Neural progenitor cell (in vitro differentiated cells): ENCODE measurements at regions not wholly inside any gene's neighbourhood (a gene's known extent, or its start where the extent isn't known, plus 50 kb on each side); places are given as distances from the start of the nearest gene placed in this dataset.

ENCODE experiments used
- CTCF ChIP-seq: fragments of 200-600 bp; sonication (generic); IDR thresholded peaks from 2 replicates; pipeline ENCODE4 v1.5.1; 2017; ENCODE audit warnings: antibody characterized with exemption, mild to moderate bottlenecking
- EZH2 ChIP-seq: fragments of 200-600 bp; sonication (generic); IDR thresholded peaks from 2 replicates; pipeline ENCODE4 v1.6.1; 2017; ENCODE audit warnings: antibody characterized with exemption, mild to moderate bottlenecking, moderate library complexity
- EZH2phosphoT487 ChIP-seq: fragments of 200-600 bp; sonication (generic); IDR thresholded peaks from 2 replicates; pipeline ENCODE4 v1.6.1; 2017; ENCODE audit warnings: antibody characterized with exemption

DNA sequence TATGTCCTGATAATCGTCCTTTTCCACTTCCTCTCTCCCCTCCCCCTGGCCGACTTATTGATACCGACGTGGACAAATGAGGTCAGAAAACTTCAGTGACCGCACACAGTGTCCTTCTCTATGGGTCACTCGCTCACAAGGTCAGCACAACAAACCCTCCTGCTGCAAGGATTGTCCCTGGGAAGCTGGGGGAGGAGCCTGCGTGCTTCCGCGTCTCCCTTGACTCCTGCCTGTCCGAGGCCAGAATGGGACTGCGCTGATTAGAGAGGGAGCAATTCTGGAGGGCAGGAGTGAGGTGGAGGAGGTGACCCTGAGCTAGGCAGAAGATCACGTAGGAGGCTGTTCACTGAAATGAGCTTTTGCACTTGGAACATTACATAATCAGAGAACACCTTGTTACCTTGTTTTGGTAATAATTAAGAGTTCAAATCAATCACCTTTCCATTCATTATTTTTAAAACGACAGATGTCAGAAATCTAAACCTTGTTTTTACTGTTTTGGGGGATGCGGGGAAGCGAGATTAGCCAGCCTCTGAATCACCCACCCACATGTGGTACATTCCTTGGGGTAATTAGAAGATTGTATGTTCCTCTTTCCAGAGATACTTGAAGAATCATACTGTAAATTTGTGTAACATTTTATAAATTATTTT lies 70.6 kb downstream of the CTAGE1 start:
- no peak for TF ChIP-seq CTCF
- no peak for TF ChIP-seq EZH2phosphoT487
- TF ChIP-seq EZH2 = no peak
